BLaER1 (cell line): ENCODE measurements at regions not wholly inside any gene's neighbourhood (a gene's known extent, or its start where the extent isn't known, plus 50 kb on each side); places are given as distances from the start of the nearest gene placed in this dataset.

ENCODE experiments used
- H3K27ac ChIP-seq: shearing (Covaris generic); formaldehyde crosslinking; 2 replicates; pipeline ENCODE4 v1.8.1; 2022
- H3K27me3 ChIP-seq: shearing (Covaris generic); formaldehyde crosslinking; 2 replicates; pipeline ENCODE4 v1.8.1; 2022
- H3K36me3 ChIP-seq: shearing (Covaris generic); formaldehyde crosslinking; 2 replicates; pipeline ENCODE4 v1.8.1; 2022
- H3K4me1 ChIP-seq: shearing (Covaris generic); formaldehyde crosslinking; 2 replicates; pipeline ENCODE4 v1.8.1; 2022
- H3K4me2 ChIP-seq: shearing (Covaris generic); formaldehyde crosslinking; 2 replicates; pipeline ENCODE4 v1.8.1; 2022
- H3K4me3 ChIP-seq: shearing (Covaris generic); formaldehyde crosslinking; 2 replicates; pipeline ENCODE4 v1.8.1; 2022
- H3K9ac ChIP-seq: shearing (Covaris generic); formaldehyde crosslinking; 2 replicates; pipeline ENCODE4 v1.8.1; 2022
- H3K9me3 ChIP-seq: shearing (Covaris generic); formaldehyde crosslinking; 2 replicates; pipeline ENCODE4 v1.8.1; 2022
- H4K20me1 ChIP-seq: shearing (Covaris generic); formaldehyde crosslinking; 2 replicates; pipeline ENCODE4 v1.8.1; 2022
- Cebpa-rat ChIP-seq: shearing (Covaris generic); IDR thresholded peaks from 2 replicates; pipeline ENCODE4 v1.8.1; 2022

GRCh38 chr6:156691018-156691417, 86.2 kb upstream of the ARID1B start:
- Histone ChIP-seq H3K27ac (no peak overlapping the region), H3K27me3 (no peaks in the 10 kb centered on the region), H3K36me3 (no peaks in the 10 kb centered on the region), H3K9ac (no peak overlapping the region), H3K4me1 (peaks cover 9% of the 10 kb centered on the region), H3K4me2 (no peak overlapping the region), H3K4me3 (no peak overlapping the region), H3K9me3 (no peaks in the 10 kb centered on the region), H4K20me1 (no peaks in the 10 kb centered on the region)
- TF ChIP-seq Cebpa-rat: no peak

- Histone ChIP-seq H3K4me1 (peaks cover 19% of the 10 kb centered on the region), H3K9ac (no peak overlapping the region), H3K4me3 (no peak overlapping the region), H4K20me1 (no peaks in the 10 kb centered on the region), H3K9me3 (no peaks in the 10 kb centered on the region), H3K36me3 (no peaks in the 10 kb centered on the region), H3K27me3 (no peaks in the 10 kb centered on the region), H3K4me2 (no peak overlapping the region), H3K27ac (no peak overlapping the region)
- no peak for TF ChIP-seq Cebpa-rat
These were observed 87.5 kb upstream of the ARID1B start for GRCh38 chr6:156689656-156690055.

- Histone ChIP-seq H3K9me3 (no peaks in the 10 kb centered on the region), H3K4me1 (peaks cover 19% of the 10 kb centered on the region), H3K27ac (no peak overlapping the region), H3K27me3 (no peaks in the 10 kb centered on the region), H3K36me3 (no peaks in the 10 kb centered on the region), H3K4me3 (no peak overlapping the region), H4K20me1 (no peaks in the 10 kb centered on the region), H3K9ac (no peak overlapping the region), H3K4me2 (no peak overlapping the region)
- TF ChIP-seq Cebpa-rat: no peak
These were observed 88.6 kb upstream of the ARID1B start for GRCh38 chr6:156688620-156688971.

- peak overlapping the region; percentile 76 for H3K4me2 ChIP-seq
- H3K4me3 ChIP-seq: peak overlapping the region; percentile 75
- peak overlapping the region; percentile 97 for H3K27ac ChIP-seq
- no peaks in the 10 kb centered on the region for H3K9me3 ChIP-seq
- no peaks in the 10 kb centered on the region for H3K36me3 ChIP-seq
- peaks cover 19% of the 10 kb centered on the region for H3K4me1 ChIP-seq
- H3K27me3 ChIP-seq: no peaks in the 10 kb centered on the region
- no peak for TF ChIP-seq Cebpa-rat
- H3K9ac ChIP-seq: peak overlapping the region; percentile 91
- no peaks in the 10 kb centered on the region for H4K20me1 ChIP-seq
These were observed 89.2 kb upstream of the ARID1B start for GRCh38 chr6:156687789-156688619.

GRCh38 chr6:156686995-156687788, 90.0 kb upstream of the ARID1B start:
- Histone ChIP-seq H3K27me3 (no peaks in the 10 kb centered on the region), H3K4me1 (peaks cover 19% of the 10 kb centered on the region), H3K9me3 (no peaks in the 10 kb centered on the region), H4K20me1 (no peaks in the 10 kb centered on the region), H3K36me3 (no peaks in the 10 kb centered on the region), H3K4me2 (peak overlapping the region; percentile 76), H3K27ac (peak overlapping the region; percentile 97), H3K9ac (peak overlapping the region; percentile 91), H3K4me3 (peak overlapping the region; percentile 75)
- no peak for TF ChIP-seq Cebpa-rat

GRCh38 chr6:156686301-156686994, 90.7 kb upstream of the ARID1B start:
- Histone ChIP-seq H3K27me3 (no peaks in the 10 kb centered on the region), H4K20me1 (no peaks in the 10 kb centered on the region), H3K4me1 (peaks cover 19% of the 10 kb centered on the region), H3K9me3 (no peaks in the 10 kb centered on the region), H3K36me3 (no peaks in the 10 kb centered on the region), H3K9ac (peak overlapping the region; percentile 91), H3K27ac (peak overlapping the region; percentile 97), H3K4me3 (peak overlapping the region; percentile 75), H3K4me2 (peak overlapping the region; percentile 76)
- no peak for TF ChIP-seq Cebpa-rat

- peak overlapping the region; percentile 97; the same call in 1 of the 2 replicates for H3K27ac ChIP-seq
- peaks cover 19% of the 10 kb centered on the region for H3K4me1 ChIP-seq
- peak overlapping the region; percentile 76 for H3K4me2 ChIP-seq
- TF ChIP-seq Cebpa-rat: no peak
- no peaks in the 10 kb centered on the region for H3K27me3 ChIP-seq
- no peaks in the 10 kb centered on the region for H3K36me3 ChIP-seq
- H3K9me3 ChIP-seq: no peaks in the 10 kb centered on the region
- H3K9ac ChIP-seq: peak overlapping the region; percentile 91
- H4K20me1 ChIP-seq: no peaks in the 10 kb centered on the region
- peak overlapping the region; percentile 75 for H3K4me3 ChIP-seq
These were observed 91.4 kb upstream of the ARID1B start for GRCh38 chr6:156685823-156686222.

- Histone ChIP-seq H3K36me3 (no peaks in the 10 kb centered on the region), H3K27me3 (no peaks in the 10 kb centered on the region), H3K4me3 (no peak overlapping the region), H3K4me1 (peaks cover 19% of the 10 kb centered on the region), H4K20me1 (no peaks in the 10 kb centered on the region), H3K9me3 (peaks cover 8% of the 10 kb centered on the region; the same call in 1 of the 2 replicates), H3K9ac (no peak overlapping the region), H3K27ac (no peak overlapping the region), H3K4me2 (no peak overlapping the region)
- TF ChIP-seq Cebpa-rat: no peak
These were observed 93.4 kb upstream of the ARID1B start for GRCh38 chr6:156683821-156684220.

- TF ChIP-seq Cebpa-rat: no peak
- no peaks in the 10 kb centered on the region for H4K20me1 ChIP-seq
These were observed 100.5 kb upstream of the ARID1B start for GRCh38 chr6:156676721-156677120.

More at GRCh38 chr6:156676721-156677120, 100.5 kb upstream of the ARID1B start:
- Histone ChIP-seq H3K4me1 (no peaks in the 10 kb centered on the region), H3K27me3 (no peaks in the 10 kb centered on the region), H3K4me2 (no peak overlapping the region), H3K27ac (no peak overlapping the region), H3K9me3 (peaks cover 41% of the 10 kb centered on the region), H3K9ac (no peak overlapping the region), H3K4me3 (no peak overlapping the region), H3K36me3 (no peaks in the 10 kb centered on the region)
